ENCODE measurements at regions not wholly inside any gene's neighbourhood (a gene's known extent, or its start where the extent isn't known, plus 50 kb on each side); places are given as distances from the start of the nearest gene placed in this dataset.
"Not testable (repeated sequence)": the region's sequence is repeated elsewhere in the genome, so short reads cannot be mapped to it uniquely, and the experiment has no call there.

DNA sequence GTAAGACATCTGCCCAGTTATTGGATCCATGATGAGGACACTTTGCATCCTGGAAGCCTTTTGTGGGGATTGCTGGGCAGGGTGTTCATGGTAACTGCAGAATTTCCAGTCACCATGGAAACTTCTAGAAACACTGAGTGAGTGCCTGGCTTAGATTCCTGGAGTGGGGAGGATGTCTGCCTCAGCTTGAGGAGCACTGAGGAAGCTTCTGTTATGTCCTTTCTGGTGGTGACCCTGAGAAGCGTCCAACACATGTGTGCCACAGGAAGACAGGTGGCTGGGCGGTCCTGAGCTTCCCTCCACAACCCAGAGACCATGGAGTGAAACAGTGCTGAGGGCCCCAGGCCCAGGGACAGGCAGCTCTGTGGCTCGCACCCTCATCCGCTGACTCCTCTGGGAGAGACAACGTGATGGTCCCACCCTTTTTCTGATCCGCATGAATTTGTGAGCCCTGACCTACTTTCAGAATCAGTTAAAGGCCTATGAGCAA lies 191.8 kb upstream of the CXCL12 start:
- H3K9me3 ChIP-seq (ENCODE audit: low read depth, low read length) = no peaks in the 10 kb centered on the region
- no peaks in the 10 kb centered on the region for H3K27me3 ChIP-seq (ENCODE audit: insufficient read depth, low read length)
- H3K4me3 ChIP-seq (ENCODE audit: insufficient read depth, low read length) = no peak overlapping the region
- H3K4me2 ChIP-seq (ENCODE audit: insufficient read depth, low read length) = no peak overlapping the region
- peak; percentile 59 for DNase-seq (ENCODE audit: insufficient read length, low spot score, missing footprints)
- H3K79me2 ChIP-seq (ENCODE audit: insufficient read depth, low read length) = no peaks in the 10 kb centered on the region
- no peak overlapping the region for H2AFZ ChIP-seq (ENCODE audit: low read length)
- no peak overlapping the region for H3K27ac ChIP-seq (ENCODE audit: low read depth, low read length)
- H3K36me3 ChIP-seq (ENCODE audit: insufficient read depth, low read length) = no peaks in the 10 kb centered on the region
- TF ChIP-seq, protein P1, sequence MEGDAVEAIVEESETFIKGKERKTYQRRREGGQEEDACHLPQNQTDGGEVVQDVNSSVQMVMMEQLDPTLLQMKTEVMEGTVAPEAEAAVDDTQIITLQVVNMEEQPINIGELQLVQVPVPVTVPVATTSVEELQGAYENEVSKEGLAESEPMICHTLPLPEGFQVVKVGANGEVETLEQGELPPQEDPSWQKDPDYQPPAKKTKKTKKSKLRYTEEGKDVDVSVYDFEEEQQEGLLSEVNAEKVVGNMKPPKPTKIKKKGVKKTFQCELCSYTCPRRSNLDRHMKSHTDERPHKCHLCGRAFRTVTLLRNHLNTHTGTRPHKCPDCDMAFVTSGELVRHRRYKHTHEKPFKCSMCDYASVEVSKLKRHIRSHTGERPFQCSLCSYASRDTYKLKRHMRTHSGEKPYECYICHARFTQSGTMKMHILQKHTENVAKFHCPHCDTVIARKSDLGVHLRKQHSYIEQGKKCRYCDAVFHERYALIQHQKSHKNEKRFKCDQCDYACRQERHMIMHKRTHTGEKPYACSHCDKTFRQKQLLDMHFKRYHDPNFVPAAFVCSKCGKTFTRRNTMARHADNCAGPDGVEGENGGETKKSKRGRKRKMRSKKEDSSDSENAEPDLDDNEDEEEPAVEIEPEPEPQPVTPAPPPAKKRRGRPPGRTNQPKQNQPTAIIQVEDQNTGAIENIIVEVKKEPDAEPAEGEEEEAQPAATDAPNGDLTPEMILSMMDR (IDR thresholded peaks at IDR 0.05; ENCODE audit: extremely low read depth, low read depth, low read length) = no peak
- H3K4me1 ChIP-seq (ENCODE audit: insufficient read depth, low read length) = no peaks in the 10 kb centered on the region
- no peaks in the 10 kb centered on the region for H4K20me1 ChIP-seq (ENCODE audit: insufficient read depth, low read length)

DNA sequence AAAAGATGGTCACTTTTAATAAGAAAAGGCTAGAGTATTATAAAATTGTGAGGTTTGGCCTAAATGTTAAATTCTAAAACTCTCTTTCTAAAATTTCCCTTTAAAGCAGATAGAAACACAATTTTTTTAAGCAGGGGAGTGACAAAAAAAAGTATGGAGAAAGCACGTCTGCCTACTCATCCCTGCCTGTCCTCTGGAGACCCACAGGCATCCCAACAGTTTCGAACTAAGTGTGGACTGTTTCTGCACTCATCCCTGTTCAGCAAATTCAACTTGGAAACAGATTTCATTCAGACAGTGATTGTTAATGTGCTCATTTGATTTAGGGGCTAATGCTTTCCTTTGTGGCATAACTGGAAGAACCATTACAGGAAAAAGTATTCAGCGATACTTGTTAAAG lies 192.6 kb upstream of the CXCL12 start:
- Histone ChIP-seq H3K9me3 (ENCODE audit: low read depth, low read length) (no peaks in the 10 kb centered on the region), H3K36me3 (ENCODE audit: insufficient read depth, low read length) (no peaks in the 10 kb centered on the region), H3K4me3 (ENCODE audit: insufficient read depth, low read length) (no peak overlapping the region), H2AFZ (ENCODE audit: low read length) (no peak overlapping the region), H3K27ac (ENCODE audit: low read depth, low read length) (no peak overlapping the region), H3K4me1 (ENCODE audit: insufficient read depth, low read length) (no peaks in the 10 kb centered on the region), H3K27me3 (ENCODE audit: insufficient read depth, low read length) (no peaks in the 10 kb centered on the region), H3K4me2 (ENCODE audit: insufficient read depth, low read length) (no peak overlapping the region), H3K79me2 (ENCODE audit: insufficient read depth, low read length) (no peaks in the 10 kb centered on the region), H4K20me1 (ENCODE audit: insufficient read depth, low read length) (no peaks in the 10 kb centered on the region)
- TF ChIP-seq, protein P1 (IDR thresholded peaks at IDR 0.05; ENCODE audit: extremely low read depth, low read depth, low read length) = no peak
- DNase-seq (ENCODE audit: insufficient read length, low spot score, missing footprints) = no peak

DNA sequence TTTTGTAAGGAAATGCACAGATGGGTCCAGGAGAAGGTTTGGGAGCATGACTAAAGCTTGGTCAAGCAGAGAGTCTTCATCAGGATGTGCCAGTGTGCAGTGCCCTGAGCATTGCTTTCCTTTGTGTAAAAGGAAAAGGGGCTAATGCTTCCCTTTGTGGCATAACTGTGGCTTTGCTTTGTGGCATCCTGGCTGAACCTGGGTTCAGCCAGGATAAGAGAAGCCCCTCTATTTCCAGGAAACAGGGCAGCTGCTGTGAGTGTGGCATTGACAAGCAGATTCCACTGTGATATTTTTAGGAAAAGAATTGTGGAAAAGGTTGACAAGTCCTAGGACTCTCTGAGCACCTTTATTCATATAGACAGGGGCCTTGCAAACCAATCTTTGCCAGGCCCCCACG lies 193.4 kb upstream of the CXCL12 start:
- Histone ChIP-seq H3K9me3 (ENCODE audit: low read depth, low read length) (no peaks in the 10 kb centered on the region), H3K36me3 (ENCODE audit: insufficient read depth, low read length) (no peaks in the 10 kb centered on the region), H3K27ac (ENCODE audit: low read depth, low read length) (no peak overlapping the region), H3K27me3 (ENCODE audit: insufficient read depth, low read length) (no peaks in the 10 kb centered on the region), H3K4me3 (ENCODE audit: insufficient read depth, low read length) (no peak overlapping the region), H3K4me2 (ENCODE audit: insufficient read depth, low read length) (no peak overlapping the region), H3K79me2 (ENCODE audit: insufficient read depth, low read length) (no peaks in the 10 kb centered on the region), H2AFZ (ENCODE audit: low read length) (no peak overlapping the region), H4K20me1 (ENCODE audit: insufficient read depth, low read length) (no peaks in the 10 kb centered on the region), H3K4me1 (ENCODE audit: insufficient read depth, low read length) (no peaks in the 10 kb centered on the region)
- DNase-seq (ENCODE audit: insufficient read length, low spot score, missing footprints) = no peak
- TF ChIP-seq, protein P1 (IDR thresholded peaks at IDR 0.05; ENCODE audit: extremely low read depth, low read depth, low read length) = no peak

DNA sequence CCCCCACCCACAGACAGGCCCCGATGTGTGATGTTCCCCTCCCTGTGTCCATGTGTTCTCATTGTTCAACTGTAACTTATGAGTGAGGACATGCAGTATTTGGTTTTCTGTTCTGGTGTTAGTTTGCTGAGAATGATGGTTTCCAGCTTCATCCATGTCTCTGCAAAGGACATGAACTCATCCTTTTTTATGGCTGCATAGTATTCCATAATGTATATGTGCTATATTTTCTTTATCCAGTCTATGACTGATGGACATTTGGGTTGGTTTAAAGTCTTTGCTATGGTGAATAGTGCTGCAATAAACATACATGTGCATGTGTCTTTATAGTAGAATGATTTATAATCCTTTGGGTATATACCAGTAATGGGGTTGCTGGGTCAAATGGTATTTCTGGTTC lies 194.1 kb upstream of the CXCL12 start:
- not testable (repeated sequence) for H4K20me1 ChIP-seq (ENCODE audit: insufficient read depth, low read length); H3K27ac ChIP-seq (ENCODE audit: low read depth, low read length); H3K9me3 ChIP-seq (ENCODE audit: low read depth, low read length); H3K36me3 ChIP-seq (ENCODE audit: insufficient read depth, low read length); H3K79me2 ChIP-seq (ENCODE audit: insufficient read depth, low read length); H3K27me3 ChIP-seq (ENCODE audit: insufficient read depth, low read length); DNase-seq (ENCODE audit: insufficient read length, low spot score, missing footprints); H3K4me2 ChIP-seq (ENCODE audit: insufficient read depth, low read length); H3K4me3 ChIP-seq (ENCODE audit: insufficient read depth, low read length); H2AFZ ChIP-seq (ENCODE audit: low read length); H3K4me1 ChIP-seq (ENCODE audit: insufficient read depth, low read length)
